ENCODE measurements at regions not wholly inside any gene's neighbourhood (a gene's known extent, or its start where the extent isn't known, plus 50 kb on each side); places are given as distances from the start of the nearest gene placed in this dataset.
"Not testable (repeated sequence)": the region's sequence is repeated elsewhere in the genome, so short reads cannot be mapped to it uniquely, and the experiment has no call there.

- Histone ChIP-seq H3K27me3 (ENCODE audit: control insufficient read depth, insufficient read depth, low read length) (no peaks in the 10 kb centered on the region), H3K9me3 (ENCODE audit: control insufficient read depth, insufficient read depth, low read depth, low read length) (no peaks in the 10 kb centered on the region), H3K36me3 (ENCODE audit: control insufficient read depth, insufficient read depth, low read length) (no peaks in the 10 kb centered on the region), H3K27ac (ENCODE audit: low read depth, low read length) (no peak overlapping the region), H3K9ac (ENCODE audit: low read length) (no peak overlapping the region), H3K4me3 (ENCODE audit: low read depth, low read length) (no peak overlapping the region), H3K4me1 (ENCODE audit: control insufficient read depth, insufficient read depth, low read length) (no peaks in the 10 kb centered on the region)
Observed at GRCh38 chr17:52957411-52957810, 798.9 kb upstream of the CA10 start.

GRCh38 chr17:52947418-52947817 is 788.9 kb upstream of the CA10 start:
- Histone ChIP-seq H3K9me3 (ENCODE audit: control insufficient read depth, insufficient read depth, low read depth, low read length) (no peaks in the 10 kb centered on the region), H3K36me3 (ENCODE audit: control insufficient read depth, insufficient read depth, low read length) (no peaks in the 10 kb centered on the region), H3K9ac (ENCODE audit: low read length) (no peak overlapping the region), H3K4me3 (ENCODE audit: low read depth, low read length) (no peak overlapping the region), H3K27ac (ENCODE audit: low read depth, low read length) (no peak overlapping the region), H3K27me3 (ENCODE audit: control insufficient read depth, insufficient read depth, low read length) (no peaks in the 10 kb centered on the region), H3K4me1 (ENCODE audit: control insufficient read depth, insufficient read depth, low read length) (peaks cover under 1% of the 10 kb centered on the region; the same call in 1 of the 2 replicates)

- no peak overlapping the region for H3K9ac ChIP-seq (ENCODE audit: low read length)
- H3K36me3 ChIP-seq (ENCODE audit: control insufficient read depth, insufficient read depth, low read length), result no peaks in the 10 kb centered on the region
- H3K27me3 ChIP-seq (ENCODE audit: control insufficient read depth, insufficient read depth, low read length), result no peaks in the 10 kb centered on the region
- peaks cover 19% of the 10 kb centered on the region for H3K9me3 ChIP-seq (ENCODE audit: control insufficient read depth, insufficient read depth, low read depth, low read length)
- H3K4me3 ChIP-seq (ENCODE audit: low read depth, low read length), result no peak overlapping the region
- peaks cover 8% of the 10 kb centered on the region; the same call in 1 of the 2 replicates for H3K4me1 ChIP-seq (ENCODE audit: control insufficient read depth, insufficient read depth, low read length)
- no peak overlapping the region for H3K27ac ChIP-seq (ENCODE audit: low read depth, low read length)
Observed at GRCh38 chr17:52938623-52939230, 780.2 kb upstream of the CA10 start.

- no peaks in the 10 kb centered on the region for H3K36me3 ChIP-seq (ENCODE audit: control insufficient read depth, insufficient read depth, low read length)
- no peaks in the 10 kb centered on the region for H3K4me1 ChIP-seq (ENCODE audit: control insufficient read depth, insufficient read depth, low read length)
- H3K9ac ChIP-seq (ENCODE audit: low read length), result no peak overlapping the region
- no peak overlapping the region for H3K27ac ChIP-seq (ENCODE audit: low read depth, low read length)
- H3K27me3 ChIP-seq (ENCODE audit: control insufficient read depth, insufficient read depth, low read length), result no peaks in the 10 kb centered on the region
- H3K4me3 ChIP-seq (ENCODE audit: low read depth, low read length), result no peak overlapping the region
- no peaks in the 10 kb centered on the region for H3K9me3 ChIP-seq (ENCODE audit: control insufficient read depth, insufficient read depth, low read depth, low read length)
Observed at GRCh38 chr17:52930581-52930980, 772.1 kb upstream of the CA10 start.

GRCh38 chr17:52930145-52930544 is 771.6 kb upstream of the CA10 start:
- no peaks in the 10 kb centered on the region for H3K4me1 ChIP-seq (ENCODE audit: control insufficient read depth, insufficient read depth, low read length)
- H3K27me3 ChIP-seq (ENCODE audit: control insufficient read depth, insufficient read depth, low read length), result no peaks in the 10 kb centered on the region
- no peak overlapping the region for H3K4me3 ChIP-seq (ENCODE audit: low read depth, low read length)
- H3K27ac ChIP-seq (ENCODE audit: low read depth, low read length), result no peak overlapping the region
- no peak overlapping the region for H3K9ac ChIP-seq (ENCODE audit: low read length)
- no peaks in the 10 kb centered on the region for H3K36me3 ChIP-seq (ENCODE audit: control insufficient read depth, insufficient read depth, low read length)
- no peaks in the 10 kb centered on the region for H3K9me3 ChIP-seq (ENCODE audit: control insufficient read depth, insufficient read depth, low read depth, low read length)

GRCh38 chr17:52923658-52924057 is 765.1 kb upstream of the CA10 start:
- Histone ChIP-seq H3K9ac (ENCODE audit: low read length) (no peak overlapping the region), H3K9me3 (ENCODE audit: control insufficient read depth, insufficient read depth, low read depth, low read length) (peaks cover 10% of the 10 kb centered on the region), H3K27me3 (ENCODE audit: control insufficient read depth, insufficient read depth, low read length) (no peaks in the 10 kb centered on the region), H3K4me1 (ENCODE audit: control insufficient read depth, insufficient read depth, low read length) (no peaks in the 10 kb centered on the region), H3K27ac (ENCODE audit: low read depth, low read length) (no peak overlapping the region), H3K4me3 (ENCODE audit: low read depth, low read length) (no peak overlapping the region), H3K36me3 (ENCODE audit: control insufficient read depth, insufficient read depth, low read length) (no peaks in the 10 kb centered on the region)

GRCh38 chr17:52899235-52899634 is 740.7 kb upstream of the CA10 start:
- Histone ChIP-seq H3K27ac (ENCODE audit: low read depth, low read length) (no peak overlapping the region), H3K9ac (ENCODE audit: low read length) (no peak overlapping the region), H3K9me3 (ENCODE audit: control insufficient read depth, insufficient read depth, low read depth, low read length) (no peaks in the 10 kb centered on the region), H3K27me3 (ENCODE audit: control insufficient read depth, insufficient read depth, low read length) (no peaks in the 10 kb centered on the region), H3K4me3 (ENCODE audit: low read depth, low read length) (no peak overlapping the region), H3K4me1 (ENCODE audit: control insufficient read depth, insufficient read depth, low read length) (no peaks in the 10 kb centered on the region), H3K36me3 (ENCODE audit: control insufficient read depth, insufficient read depth, low read length) (no peaks in the 10 kb centered on the region)

- Histone ChIP-seq H3K4me3 (ENCODE audit: low read depth, low read length) (no peak overlapping the region), H3K9ac (ENCODE audit: low read length) (no peak overlapping the region), H3K36me3 (ENCODE audit: control insufficient read depth, insufficient read depth, low read length) (no peaks in the 10 kb centered on the region), H3K9me3 (ENCODE audit: control insufficient read depth, insufficient read depth, low read depth, low read length) (no peaks in the 10 kb centered on the region), H3K27me3 (ENCODE audit: control insufficient read depth, insufficient read depth, low read length) (no peaks in the 10 kb centered on the region), H3K4me1 (ENCODE audit: control insufficient read depth, insufficient read depth, low read length) (no peaks in the 10 kb centered on the region), H3K27ac (ENCODE audit: low read depth, low read length) (no peak overlapping the region)
Observed at GRCh38 chr17:52895272-52895671, 736.8 kb upstream of the CA10 start.

GRCh38 chr17:52892334-52892733 is 733.8 kb upstream of the CA10 start:
- Histone ChIP-seq H3K27me3 (ENCODE audit: control insufficient read depth, insufficient read depth, low read length) (no peaks in the 10 kb centered on the region), H3K4me3 (ENCODE audit: low read depth, low read length) (no peak overlapping the region), H3K9me3 (ENCODE audit: control insufficient read depth, insufficient read depth, low read depth, low read length) (no peaks in the 10 kb centered on the region), H3K36me3 (ENCODE audit: control insufficient read depth, insufficient read depth, low read length) (no peaks in the 10 kb centered on the region), H3K4me1 (ENCODE audit: control insufficient read depth, insufficient read depth, low read length) (no peaks in the 10 kb centered on the region), H3K27ac (ENCODE audit: low read depth, low read length) (no peak overlapping the region), H3K9ac (ENCODE audit: low read length) (no peak overlapping the region)

- Histone ChIP-seq H3K4me1 (ENCODE audit: control insufficient read depth, insufficient read depth, low read length) (no peaks in the 10 kb centered on the region), H3K9ac (ENCODE audit: low read length) (no peak overlapping the region)
Observed at GRCh38 chr17:52885882-52886281, 727.4 kb upstream of the CA10 start.

GRCh38 chr17:52883907-52884491 is 725.5 kb upstream of the CA10 start:
- H3K4me3 ChIP-seq (ENCODE audit: low read depth, low read length), result peak overlapping the region; percentile 26; the same call in 1 of the 2 replicates
- not testable (repeated sequence) for H3K36me3 ChIP-seq (ENCODE audit: control insufficient read depth, insufficient read depth, low read length); H3K27ac ChIP-seq (ENCODE audit: low read depth, low read length); H3K9ac ChIP-seq (ENCODE audit: low read length); H3K9me3 ChIP-seq (ENCODE audit: control insufficient read depth, insufficient read depth, low read depth, low read length); H3K27me3 ChIP-seq (ENCODE audit: control insufficient read depth, insufficient read depth, low read length); H3K4me1 ChIP-seq (ENCODE audit: control insufficient read depth, insufficient read depth, low read length)

More at GRCh38 chr17:52885882-52886281, 727.4 kb upstream of the CA10 start:
- H3K9me3 ChIP-seq (ENCODE audit: control insufficient read depth, insufficient read depth, low read depth, low read length), result no peaks in the 10 kb centered on the region
- no peaks in the 10 kb centered on the region for H3K36me3 ChIP-seq (ENCODE audit: control insufficient read depth, insufficient read depth, low read length)
- H3K4me3 ChIP-seq (ENCODE audit: low read depth, low read length), result no peak overlapping the region
- H3K27ac ChIP-seq (ENCODE audit: low read depth, low read length), result no peak overlapping the region
- no peaks in the 10 kb centered on the region for H3K27me3 ChIP-seq (ENCODE audit: control insufficient read depth, insufficient read depth, low read length)
